HG02884 (cell line): ENCODE measurements at regions not wholly inside any gene's neighbourhood (a gene's known extent, or its start where the extent isn't known, plus 50 kb on each side); places are given as distances from the start of the nearest gene placed in this dataset.

Experiments used
- ATAC-seq: cut with Tn5 transposase; IDR thresholded peaks from one replicate; pipeline ENCODE4 v1.9.1; 2021; ENCODE audit warnings: mild to moderate bottlenecking, moderate library complexity; ENCODE audit not compliant: unreplicated experiment

DNA sequence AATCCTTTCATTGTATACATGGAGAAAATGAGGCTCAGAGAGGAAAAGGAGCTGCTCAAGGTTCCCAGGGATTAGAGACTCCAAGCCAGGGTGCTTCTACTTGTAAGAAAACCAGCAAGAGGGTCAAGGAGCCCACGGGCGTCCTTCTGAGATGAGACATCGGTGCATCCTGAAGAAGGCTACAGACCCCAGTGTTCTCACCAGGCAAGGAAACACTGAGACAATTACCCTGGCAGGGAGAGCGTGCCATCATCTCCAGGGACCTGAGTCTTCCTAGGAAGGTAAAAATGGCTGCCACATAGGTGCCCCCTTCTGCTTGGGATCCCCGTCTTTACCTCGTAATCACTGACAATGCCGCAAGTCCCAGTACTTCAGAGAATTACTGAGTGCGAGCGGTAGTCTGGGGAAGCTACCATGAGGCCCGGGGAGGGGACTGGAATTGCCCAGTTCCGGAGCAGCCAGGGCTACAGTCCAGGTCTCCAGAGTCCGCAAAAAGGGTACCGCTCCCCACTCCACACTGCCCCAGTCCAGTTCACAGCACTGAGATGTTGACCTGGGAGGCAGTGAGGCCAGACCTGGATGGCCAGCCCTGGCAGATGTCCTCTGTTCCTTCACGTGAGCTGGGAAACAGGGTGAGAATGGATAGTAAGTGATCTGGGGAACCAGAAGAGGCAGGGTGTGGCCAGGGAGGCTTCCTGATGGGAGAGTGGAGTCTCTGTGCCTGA lies 164.7 kb upstream of the SMAD3 start:
- no peak for ATAC-seq

DNA sequence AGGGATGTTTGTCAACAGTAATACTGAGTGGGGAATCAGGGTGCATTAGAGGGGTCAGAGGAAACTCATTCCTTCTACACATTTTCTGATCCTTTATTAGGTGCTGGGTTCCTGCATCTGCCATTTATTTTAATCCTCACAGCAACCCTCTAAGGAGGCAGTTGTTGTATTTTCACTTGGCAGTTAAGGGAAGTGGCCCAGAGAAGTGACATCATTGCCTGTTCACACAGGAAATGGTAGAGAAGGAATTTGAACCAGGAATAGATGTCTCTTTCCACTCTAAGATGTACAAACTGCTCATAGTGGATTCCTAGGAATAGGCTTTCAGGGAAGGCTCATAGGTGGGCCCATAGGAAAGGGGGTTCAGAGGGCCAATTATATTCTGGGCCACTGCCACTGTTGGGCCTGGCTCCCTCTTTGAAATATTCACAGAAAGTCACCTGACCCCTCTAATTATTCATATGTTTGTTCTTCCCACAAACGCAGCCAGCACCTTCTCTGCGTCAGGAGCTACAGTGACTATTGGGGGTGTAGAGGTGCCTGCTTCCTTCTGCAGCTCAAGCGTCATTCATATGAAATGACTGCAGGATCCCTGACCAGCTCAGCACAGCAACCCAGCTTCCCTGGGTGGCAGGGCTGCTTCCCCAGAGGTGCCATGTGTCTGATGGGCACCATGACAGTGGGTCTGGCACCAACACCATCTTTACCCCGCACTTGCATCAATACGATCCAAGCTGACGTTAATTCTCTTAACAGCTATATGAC lies 163.9 kb upstream of the SMAD3 start:
- ATAC-seq, result no peak

DNA sequence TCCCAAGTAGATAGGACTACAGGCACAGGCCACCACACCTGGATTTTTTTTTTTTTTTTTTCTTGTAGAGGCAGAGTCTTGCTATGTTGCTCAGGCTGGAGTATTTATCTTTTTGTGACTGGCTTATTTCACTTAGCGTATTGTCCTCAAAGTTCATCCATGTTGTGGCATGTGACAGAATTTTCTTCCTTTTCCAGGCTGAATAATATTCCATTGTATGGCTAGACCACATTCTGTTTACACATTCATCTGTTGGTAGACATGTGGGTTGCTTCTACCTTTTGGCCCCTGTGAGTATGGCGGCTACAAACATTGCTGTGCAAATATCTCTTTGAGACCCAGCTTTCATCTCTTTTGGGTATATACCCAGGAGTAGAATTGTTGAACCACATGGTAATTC lies 160.2 kb upstream of the SMAD3 start:
- no peak for ATAC-seq

DNA sequence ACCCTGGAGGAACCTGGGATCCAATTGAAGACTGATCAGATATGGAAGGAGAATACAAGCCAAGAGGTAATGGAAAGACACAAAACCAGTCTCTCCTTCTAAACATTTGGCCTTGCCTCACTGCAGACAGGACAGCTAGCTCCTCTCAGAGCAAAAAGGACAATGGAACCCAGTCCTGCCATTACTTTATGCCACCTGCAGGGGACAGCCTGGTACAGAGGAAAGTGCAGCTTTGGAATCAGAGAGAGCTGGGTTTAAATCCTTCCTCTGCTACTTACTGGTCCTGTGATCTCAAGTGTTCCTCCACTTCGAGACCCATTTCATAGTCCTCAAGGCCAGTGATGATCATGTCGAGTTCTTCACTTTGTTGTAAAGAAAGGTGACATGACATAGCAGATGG lies 159.4 kb upstream of the SMAD3 start:
- no peak for ATAC-seq

DNA sequence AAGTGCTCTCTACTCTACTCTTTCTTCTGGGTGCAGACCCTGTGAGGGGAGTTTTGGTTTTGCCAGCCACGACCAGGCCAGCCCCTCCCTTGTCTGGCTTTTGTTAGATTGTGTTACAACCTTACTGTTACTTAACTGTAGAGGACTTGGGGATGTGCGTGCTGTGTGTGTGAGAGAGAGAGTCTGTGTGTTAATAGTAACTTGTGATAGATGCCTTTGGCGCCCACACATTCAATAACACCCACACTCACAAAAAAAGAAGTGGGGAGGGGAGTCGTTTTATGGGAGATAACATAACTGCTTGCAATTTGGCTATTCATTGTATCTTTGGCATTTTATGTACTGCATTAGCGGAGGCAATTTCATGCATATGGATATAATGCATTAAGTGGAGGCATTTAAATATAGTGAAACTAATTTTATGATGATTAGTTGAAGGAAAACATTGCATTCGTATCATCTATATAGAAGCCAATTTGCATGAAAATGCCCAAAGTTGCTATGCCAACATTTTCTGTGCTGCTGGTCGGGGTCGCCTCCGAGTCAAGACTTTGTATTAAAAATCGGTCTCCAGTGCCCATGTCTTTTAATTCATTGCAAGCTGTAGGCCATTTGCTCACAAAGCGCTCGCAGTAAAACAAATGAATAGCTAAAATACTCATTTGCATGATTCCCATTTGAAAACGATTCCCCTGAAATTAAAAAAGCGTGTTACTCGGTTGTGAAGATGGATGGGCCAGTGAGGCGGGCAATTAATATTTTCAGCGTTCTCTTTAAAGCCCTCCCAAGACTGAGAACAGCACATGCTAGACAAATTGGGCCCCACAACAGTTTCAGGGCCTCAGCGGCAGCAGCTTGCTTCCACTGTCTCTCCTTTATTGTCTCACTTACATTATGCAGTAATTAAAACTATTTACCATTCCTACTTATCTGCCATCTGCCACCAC lies 158.5 kb upstream of the SMAD3 start:
- ATAC-seq, result no peak

DNA sequence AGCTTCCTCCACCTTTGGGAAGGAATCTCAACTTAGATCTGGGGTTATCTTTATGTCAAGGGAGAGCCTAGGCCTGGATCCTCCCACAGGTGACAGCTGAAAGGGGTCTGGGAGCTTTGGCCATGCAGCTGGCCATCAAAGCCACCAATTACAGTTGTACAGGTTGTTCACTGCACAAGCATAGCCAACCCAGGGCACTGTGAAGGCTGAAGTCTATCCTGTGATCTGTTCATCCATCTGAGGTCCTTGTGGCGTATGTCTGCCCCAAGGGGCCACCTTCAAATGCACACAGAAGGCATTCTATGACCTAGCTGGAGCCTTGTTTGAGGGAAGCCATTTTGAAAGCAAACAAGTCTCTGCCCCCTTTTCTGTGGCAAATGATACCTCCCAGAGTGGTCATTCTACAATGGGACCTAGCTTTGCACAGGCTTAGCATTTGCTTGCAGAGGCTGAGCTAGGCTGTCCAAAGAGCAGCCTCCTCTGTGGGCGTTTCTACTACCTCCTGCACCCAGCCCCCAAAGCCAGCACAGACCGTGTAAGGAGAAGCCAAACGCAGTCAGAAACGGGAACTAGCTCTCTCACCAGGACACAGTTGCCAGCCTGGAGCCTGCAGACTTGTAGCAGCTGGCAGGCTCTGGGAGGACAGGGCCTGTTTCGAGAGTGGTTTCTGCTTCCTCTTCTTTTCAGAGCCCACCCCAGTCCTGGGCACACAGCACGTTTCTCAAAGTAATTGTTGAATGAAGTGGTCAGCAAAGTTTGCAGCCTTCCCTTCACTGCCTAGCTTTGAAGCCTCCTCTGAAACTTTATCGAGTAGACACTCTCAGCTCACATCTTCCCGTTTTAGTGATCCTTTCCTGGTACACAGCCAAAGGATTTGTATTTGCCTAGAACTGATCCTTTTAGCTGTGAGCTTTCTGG lies 157.3 kb upstream of the SMAD3 start:
- no peak for ATAC-seq

DNA sequence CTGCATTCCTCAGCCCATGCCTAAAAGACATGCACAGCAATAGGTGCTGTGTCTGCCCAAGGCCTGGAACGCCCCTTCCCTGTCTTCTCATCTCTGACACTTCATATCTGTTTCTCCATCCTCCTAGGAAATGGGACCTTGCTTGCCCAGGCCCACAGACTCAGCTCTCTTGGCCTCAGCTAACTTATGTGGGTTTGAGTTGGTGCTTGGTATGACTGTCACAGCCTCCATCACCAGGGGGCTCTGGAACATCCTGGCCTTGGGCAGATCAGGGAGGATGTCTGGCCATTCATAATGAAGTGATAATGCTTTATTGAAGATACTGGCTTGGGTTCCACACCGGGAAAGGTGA lies 156.7 kb upstream of the SMAD3 start:
- no peak for ATAC-seq

DNA sequence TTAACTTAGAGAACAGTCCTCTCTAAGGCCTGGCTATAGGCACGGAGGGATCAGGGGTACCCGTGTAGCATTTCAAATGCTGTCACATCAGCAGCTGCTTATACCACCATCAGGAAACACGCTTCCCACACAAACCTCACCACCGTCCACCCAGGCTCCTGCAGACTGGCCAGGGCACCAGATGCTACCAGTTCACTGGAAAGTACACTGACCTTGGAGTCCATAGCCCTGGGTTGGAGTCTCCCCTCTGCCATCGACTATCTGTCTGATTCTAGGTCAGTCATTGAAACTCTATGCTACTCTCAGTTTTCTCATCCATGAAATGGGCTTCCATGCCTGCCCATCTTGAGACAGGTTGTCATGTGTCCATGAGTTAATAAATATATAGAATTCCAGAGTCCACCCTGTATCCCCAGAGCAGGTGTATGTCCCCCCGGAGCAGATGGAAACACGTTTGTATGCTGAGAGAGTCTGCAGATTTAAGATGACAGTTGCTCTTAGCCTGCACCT lies 156.0 kb upstream of the SMAD3 start:
- no peak for ATAC-seq

DNA sequence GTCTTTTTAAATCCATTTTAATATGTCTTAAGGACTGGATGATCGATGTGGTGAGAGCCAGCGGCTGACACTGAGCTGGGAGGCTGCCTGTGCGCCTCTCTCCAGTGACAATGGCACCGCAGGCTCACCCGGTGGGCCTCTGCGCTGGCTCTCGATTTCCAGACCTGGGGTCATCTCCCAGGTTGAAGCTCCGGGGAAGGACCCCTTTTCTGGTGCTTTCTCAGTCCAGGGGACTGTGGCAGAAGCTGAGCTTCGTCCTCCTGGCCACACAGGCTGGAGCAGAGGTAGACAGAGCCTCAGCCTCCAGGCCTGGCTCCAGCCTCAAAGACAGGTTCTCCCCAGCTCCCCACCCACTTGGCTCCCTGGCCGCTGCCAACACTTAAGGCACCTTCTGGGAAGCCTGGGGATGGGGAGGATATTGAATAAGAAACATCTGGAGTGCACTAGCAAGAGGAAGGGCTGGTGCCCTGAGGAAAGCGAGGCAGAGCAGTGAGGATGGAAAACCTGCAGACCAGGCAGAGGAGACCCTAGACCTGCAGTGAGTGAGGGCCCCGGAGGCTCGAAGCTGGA lies 154.2 kb upstream of the SMAD3 start:
- ATAC-seq, result no peak

DNA sequence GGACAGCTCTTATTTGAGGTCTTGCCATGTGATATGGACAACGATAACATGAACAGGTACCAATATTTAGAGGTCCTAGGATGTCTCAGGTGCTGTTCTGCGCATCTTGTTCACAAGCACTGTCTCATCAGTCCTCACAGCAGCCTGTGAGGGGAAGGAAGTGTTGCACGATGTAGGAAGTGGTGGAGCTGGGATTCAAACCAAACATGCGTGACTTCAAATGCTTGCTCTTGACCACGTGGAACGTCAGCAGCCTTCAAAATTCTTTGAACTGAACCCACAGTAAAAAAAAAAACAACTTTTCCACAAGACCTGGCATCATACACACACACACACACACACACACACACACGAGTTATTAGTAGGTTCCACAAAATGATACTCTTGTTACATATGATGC lies 153.4 kb upstream of the SMAD3 start:
- no peak for ATAC-seq

DNA sequence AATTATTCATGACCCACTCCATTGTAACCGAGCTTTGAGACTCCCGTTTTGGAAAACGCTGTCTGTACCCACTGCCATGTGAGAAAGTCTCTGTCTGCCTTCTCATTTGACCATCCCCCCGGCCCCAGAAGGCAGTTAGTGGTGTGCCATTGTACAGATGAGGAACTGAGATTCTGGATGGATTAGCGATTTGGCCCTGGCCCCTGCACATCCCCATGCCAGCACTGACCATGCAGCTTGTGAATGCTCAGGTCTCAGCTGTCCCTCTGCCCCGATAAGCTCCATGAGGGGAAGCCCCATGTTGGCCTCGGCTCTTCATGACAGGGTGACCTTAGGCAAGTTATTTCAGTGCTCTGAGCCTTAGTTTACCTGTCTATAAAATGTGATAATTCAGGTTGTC lies 153.0 kb upstream of the SMAD3 start:
- ATAC-seq, result no peak

DNA sequence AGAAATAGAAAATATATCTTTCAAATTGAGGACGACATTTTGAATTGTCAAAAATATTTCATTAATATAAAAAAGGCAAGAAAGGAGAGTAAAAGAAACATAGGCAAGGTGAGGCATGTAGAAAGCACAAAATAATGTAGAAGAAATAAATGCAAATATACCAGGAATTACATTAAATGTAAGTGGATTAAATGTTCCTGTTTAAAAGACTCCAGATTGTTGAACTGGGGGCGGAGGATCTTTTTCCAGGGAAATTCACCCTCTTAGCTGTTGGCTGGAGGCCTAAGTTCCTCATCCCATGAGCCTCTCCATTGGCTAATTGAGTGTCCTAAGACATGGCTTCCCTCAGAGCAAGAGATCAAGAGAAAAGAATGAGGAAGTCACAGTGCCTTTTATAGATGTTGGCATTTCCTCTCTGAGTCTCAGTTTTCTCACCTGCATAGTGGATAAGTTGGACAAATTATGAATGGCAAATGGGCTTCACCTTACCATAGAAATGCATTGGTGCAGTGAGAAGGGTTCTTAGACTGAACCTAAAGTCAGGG lies 147.4 kb upstream of the SMAD3 start:
- no peak for ATAC-seq

DNA sequence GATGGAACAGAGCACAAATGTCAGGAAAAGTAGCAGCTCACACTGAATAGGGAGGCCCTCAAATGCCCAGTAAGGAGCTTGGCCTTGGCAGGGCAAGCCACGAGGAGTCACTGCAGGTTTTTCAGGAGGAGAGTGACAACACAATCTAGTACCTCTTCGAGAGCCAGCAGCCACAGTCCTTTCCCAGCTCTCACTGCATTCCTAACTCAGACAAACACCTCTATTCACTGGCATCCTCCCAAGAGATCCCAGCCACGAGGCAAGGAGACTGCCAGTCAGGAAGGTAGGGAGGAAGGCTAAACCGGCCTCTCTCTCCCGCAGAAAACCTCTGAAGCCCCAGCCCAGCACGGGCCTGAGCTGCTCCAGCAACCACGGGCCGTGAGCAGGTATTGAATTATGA lies 146.0 kb upstream of the SMAD3 start:
- ATAC-seq, result no peak

DNA sequence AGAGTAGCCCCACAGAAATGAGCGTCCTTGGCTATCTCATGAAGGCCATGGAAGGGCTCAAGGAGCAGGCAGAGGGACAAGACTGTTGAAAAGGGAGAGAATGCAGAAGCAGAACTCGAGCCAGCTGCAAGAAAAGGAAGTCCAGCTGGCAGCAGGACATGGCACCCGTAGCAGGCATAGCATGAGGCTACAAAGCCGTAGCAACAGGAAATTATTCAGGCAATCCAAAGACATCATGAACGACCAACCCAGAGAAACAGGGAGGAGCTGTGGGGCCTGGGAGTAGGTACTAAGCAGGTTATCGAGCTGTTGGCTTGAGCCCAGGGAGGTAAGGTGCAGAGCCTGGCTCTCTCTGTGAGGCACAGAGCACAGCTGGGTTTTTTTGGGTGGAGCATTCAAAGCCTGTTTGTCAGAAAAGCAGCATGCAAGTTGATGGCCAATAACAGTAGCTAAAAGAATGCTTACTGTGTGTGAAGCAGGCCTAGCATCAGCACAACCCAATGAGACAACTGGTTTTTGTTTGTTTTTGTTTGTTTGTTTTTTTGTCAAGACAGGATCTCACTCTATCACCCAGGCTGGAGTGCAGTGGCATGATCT lies 144.0 kb upstream of the SMAD3 start:
- no peak for ATAC-seq

DNA sequence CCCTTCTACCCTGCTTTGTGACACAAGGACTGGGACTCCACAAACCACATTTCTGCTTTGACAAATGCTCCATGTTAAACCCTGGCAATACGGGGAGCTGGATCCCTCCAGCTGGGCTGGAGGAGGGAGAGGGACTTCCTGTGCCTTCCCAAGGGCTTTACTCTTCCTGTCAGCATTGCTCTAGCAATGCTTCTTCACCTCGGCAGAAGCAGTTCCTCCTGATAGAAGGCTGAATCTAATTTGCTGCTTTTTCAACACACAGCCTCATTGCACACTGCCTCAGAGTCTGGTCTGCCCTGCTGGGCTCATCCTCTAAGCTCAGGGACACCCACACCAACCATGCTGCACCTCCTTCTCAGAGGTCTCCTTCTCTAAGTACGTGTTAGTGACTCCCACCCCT lies 142.8 kb upstream of the SMAD3 start:
- no peak for ATAC-seq

DNA sequence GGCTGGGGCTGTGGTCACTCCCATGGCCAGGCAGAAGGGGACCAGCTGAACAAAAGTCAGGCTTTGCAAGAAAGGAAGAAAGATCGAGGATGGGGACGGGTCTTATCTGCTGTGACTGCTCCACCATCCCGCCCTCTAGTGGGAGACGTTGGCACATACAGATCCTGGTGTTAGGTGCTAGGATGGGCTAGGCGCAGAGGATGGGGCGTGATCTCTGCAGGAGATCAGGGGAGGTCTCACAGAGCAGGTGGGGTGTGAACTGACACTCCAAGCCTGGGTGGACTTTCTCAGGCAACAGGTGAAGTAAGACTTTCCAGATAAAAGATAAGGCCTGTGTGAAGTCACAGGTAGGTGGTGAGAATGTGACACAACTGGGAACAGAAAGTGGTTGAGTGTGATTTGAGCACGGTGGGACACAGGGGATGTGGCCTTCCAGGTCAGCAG lies 141.9 kb upstream of the SMAD3 start:
- no peak for ATAC-seq

DNA sequence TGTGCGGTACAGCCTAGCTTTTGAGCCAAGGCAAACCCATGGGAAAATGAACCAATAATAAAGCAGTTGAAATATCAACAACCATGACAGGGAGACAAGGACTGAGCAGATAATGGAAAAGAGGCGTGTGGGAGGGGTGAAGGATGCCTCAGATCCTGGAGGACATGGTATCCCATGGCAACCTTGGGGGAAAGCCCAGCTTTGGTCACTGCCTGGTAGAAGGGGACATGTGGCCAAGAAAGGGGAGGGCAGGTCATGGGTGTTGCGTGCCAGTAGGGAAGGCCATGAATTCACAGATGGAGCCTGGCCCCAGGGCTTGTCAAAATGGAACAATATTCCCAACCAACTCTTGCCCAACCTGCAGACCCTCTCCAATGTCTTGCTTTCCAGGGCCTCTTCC lies 140.5 kb upstream of the SMAD3 start:
- ATAC-seq, result no peak

DNA sequence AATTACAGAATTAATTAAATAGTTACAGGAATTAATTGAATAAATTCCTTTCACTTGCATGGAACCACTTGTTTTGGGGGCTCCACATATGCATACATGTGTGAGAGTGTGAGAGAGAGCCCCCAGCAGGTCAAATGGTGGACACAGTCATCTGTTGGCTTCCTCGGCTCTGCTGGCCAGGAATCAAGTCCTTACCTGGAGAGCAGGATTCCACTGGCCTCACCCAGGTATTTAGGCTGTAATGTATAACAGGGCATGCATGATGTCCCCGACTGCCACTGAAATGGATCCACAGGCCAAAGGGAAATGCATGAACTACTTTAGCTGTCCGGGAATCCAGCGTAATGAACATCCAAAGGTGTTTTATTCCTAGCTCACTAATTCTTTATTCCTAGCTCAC lies 139.7 kb upstream of the SMAD3 start:
- no peak for ATAC-seq
